PC-9 (cell line): ENCODE measurements at regions not wholly inside any gene's neighbourhood (a gene's known extent, or its start where the extent isn't known, plus 50 kb on each side); places are given as distances from the start of the nearest gene placed in this dataset.
"Not testable (repeated sequence)": the region's sequence is repeated elsewhere in the genome, so short reads cannot be mapped to it uniquely, and the experiment has no call there.

Experiments used
- CTCF ChIP-seq: fragments of 200-600 bp; sonication (generic); conservative IDR thresholded peaks from 2 replicates; pipeline ENCODE4 v1.6.1; 2017; ENCODE audit warnings: mixed run types, antibody characterized with exemption, mild to moderate bottlenecking, moderate library complexity
- EZH2 ChIP-seq: fragments of 200-600 bp; sonication (generic); IDR thresholded peaks from 2 replicates; pipeline ENCODE4 v1.8.0; 2017; ENCODE audit warnings: antibody characterized with exemption, low read depth

DNA sequence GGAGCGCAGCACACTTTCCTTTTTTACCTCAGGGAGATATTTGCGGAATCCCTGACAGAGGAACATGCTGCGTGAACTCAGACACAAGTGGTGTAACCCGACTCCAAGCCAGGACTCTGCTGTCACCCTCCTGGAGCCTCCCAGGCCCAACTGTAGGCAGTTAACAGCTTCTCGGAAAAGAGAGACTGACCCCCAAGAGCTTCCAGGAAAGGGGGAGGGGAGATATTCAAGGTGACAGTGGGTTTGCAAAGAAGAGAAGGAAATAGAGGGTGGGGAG, 103.1 kb upstream of the NBPF26 start:
- not testable (repeated sequence) for TF ChIP-seq CTCF, EZH2
